ENCODE measurements at regions not wholly inside any gene's neighbourhood (a gene's known extent, or its start where the extent isn't known, plus 50 kb on each side); places are given as distances from the start of the nearest gene placed in this dataset.

GRCh38 chr7:131124867-131125266 lies 202.8 kb upstream of the MKLN1 start:
- Histone ChIP-seq H3K4me3 (ENCODE audit: low read depth in 1 of 5, low read length in 5 of 5) (no peak overlapping the region), H3K4me1 (ENCODE audit: control insufficient read depth in 5 of 5, insufficient read depth in 5 of 5, low read length in 5 of 5) (peaks cover 0 to 7% (median 7%) of the 10 kb centered on the region in 5 donors), H3K9me3 (ENCODE audit: control insufficient read depth in 5 of 5, low read length in 5 of 5) (no peaks in the 10 kb centered on the region), H3K27ac (ENCODE audit: low read depth, low read length) (no peak overlapping the region), H3K9ac (ENCODE audit: low read length in 5 of 5) (no peak overlapping the region), H3K27me3 (ENCODE audit: control insufficient read depth in 5 of 5, insufficient read depth in 4 of 5, low read length in 5 of 5) (no peaks in the 10 kb centered on the region), H3K36me3 (ENCODE audit: control insufficient read depth in 5 of 5, insufficient read depth in 5 of 5, low read length in 5 of 5) (no peaks in the 10 kb centered on the region)

GRCh38 chr7:131130324-131130723 lies 197.4 kb upstream of the MKLN1 start:
- Histone ChIP-seq H3K9me3 (ENCODE audit: control insufficient read depth in 5 of 5, low read length in 5 of 5) (no peaks in the 10 kb centered on the region), H3K9ac (ENCODE audit: low read length in 5 of 5) (no peak overlapping the region), H3K36me3 (ENCODE audit: control insufficient read depth in 5 of 5, insufficient read depth in 5 of 5, low read length in 5 of 5) (no peaks in the 10 kb centered on the region), H3K27ac (ENCODE audit: low read depth, low read length) (no peak overlapping the region), H3K4me3 (ENCODE audit: low read depth in 1 of 5, low read length in 5 of 5) (no peak overlapping the region), H3K4me1 (ENCODE audit: control insufficient read depth in 5 of 5, insufficient read depth in 5 of 5, low read length in 5 of 5) (peaks cover 0 to under 1% (median 0%) of the 10 kb centered on the region in 5 donors), H3K27me3 (ENCODE audit: control insufficient read depth in 5 of 5, insufficient read depth in 4 of 5, low read length in 5 of 5) (no peaks in the 10 kb centered on the region)

- no peaks in the 10 kb centered on the region for H3K27me3 ChIP-seq (ENCODE audit: control insufficient read depth in 5 of 5, insufficient read depth in 4 of 5, low read length in 5 of 5)
- H3K9me3 ChIP-seq (ENCODE audit: control insufficient read depth in 5 of 5, low read length in 5 of 5) = no peaks in the 10 kb centered on the region
- H3K9ac ChIP-seq (ENCODE audit: low read length in 5 of 5) = no peak overlapping the region
- H3K36me3 ChIP-seq (ENCODE audit: control insufficient read depth in 5 of 5, insufficient read depth in 5 of 5, low read length in 5 of 5) = no peaks in the 10 kb centered on the region
- H3K4me1 ChIP-seq (ENCODE audit: control insufficient read depth in 5 of 5, insufficient read depth in 5 of 5, low read length in 5 of 5) = no peaks in the 10 kb centered on the region
- no peak overlapping the region for H3K27ac ChIP-seq (ENCODE audit: low read depth, low read length)
- no peak overlapping the region for H3K4me3 ChIP-seq (ENCODE audit: low read depth in 1 of 5, low read length in 5 of 5)
These were observed 196.5 kb upstream of the MKLN1 start for GRCh38 chr7:131131012-131131745.

- no peak overlapping the region for H3K4me3 ChIP-seq (ENCODE audit: low read depth in 1 of 5, low read length in 5 of 5)
- H3K27ac ChIP-seq (ENCODE audit: low read depth, low read length) = no peak overlapping the region
- H3K4me1 ChIP-seq (ENCODE audit: control insufficient read depth in 5 of 5, insufficient read depth in 5 of 5, low read length in 5 of 5) = no peaks in the 10 kb centered on the region
- H3K9me3 ChIP-seq (ENCODE audit: control insufficient read depth in 5 of 5, low read length in 5 of 5) = no peaks in the 10 kb centered on the region
- H3K9ac ChIP-seq (ENCODE audit: low read length in 5 of 5) = no peak overlapping the region
- no peaks in the 10 kb centered on the region for H3K36me3 ChIP-seq (ENCODE audit: control insufficient read depth in 5 of 5, insufficient read depth in 5 of 5, low read length in 5 of 5)
- no peaks in the 10 kb centered on the region for H3K27me3 ChIP-seq (ENCODE audit: control insufficient read depth in 5 of 5, insufficient read depth in 4 of 5, low read length in 5 of 5)
These were observed 195.8 kb upstream of the MKLN1 start for GRCh38 chr7:131131746-131132431.

GRCh38 chr7:131139462-131139861 lies 188.2 kb upstream of the MKLN1 start:
- H3K27me3 ChIP-seq (ENCODE audit: control insufficient read depth in 5 of 5, insufficient read depth in 4 of 5, low read length in 5 of 5) = no peaks in the 10 kb centered on the region
- H3K9me3 ChIP-seq (ENCODE audit: control insufficient read depth in 5 of 5, low read length in 5 of 5) = peaks cover 0 to 3% (median 0%) of the 10 kb centered on the region in 5 donors
- no peak overlapping the region for H3K9ac ChIP-seq (ENCODE audit: low read length in 5 of 5)
- no peak overlapping the region for H3K4me3 ChIP-seq (ENCODE audit: low read depth in 1 of 5, low read length in 5 of 5)
- H3K4me1 ChIP-seq (ENCODE audit: control insufficient read depth in 5 of 5, insufficient read depth in 5 of 5, low read length in 5 of 5) = no peaks in the 10 kb centered on the region
- no peaks in the 10 kb centered on the region for H3K36me3 ChIP-seq (ENCODE audit: control insufficient read depth in 5 of 5, insufficient read depth in 5 of 5, low read length in 5 of 5)
- H3K27ac ChIP-seq (ENCODE audit: low read depth, low read length) = no peak overlapping the region

GRCh38 chr7:131141443-131141967 lies 186.2 kb upstream of the MKLN1 start:
- no peaks in the 10 kb centered on the region for H3K4me1 ChIP-seq (ENCODE audit: control insufficient read depth in 5 of 5, insufficient read depth in 5 of 5, low read length in 5 of 5)
- H3K4me3 ChIP-seq (ENCODE audit: low read depth in 1 of 5, low read length in 5 of 5) = no peak overlapping the region
- H3K9me3 ChIP-seq (ENCODE audit: control insufficient read depth in 5 of 5, low read length in 5 of 5) = peaks cover 0 to 3% (median 0%) of the 10 kb centered on the region in 5 donors
- no peak overlapping the region for H3K27ac ChIP-seq (ENCODE audit: low read depth, low read length)
- no peaks in the 10 kb centered on the region for H3K36me3 ChIP-seq (ENCODE audit: control insufficient read depth in 5 of 5, insufficient read depth in 5 of 5, low read length in 5 of 5)
- H3K9ac ChIP-seq (ENCODE audit: low read length in 5 of 5) = no peak overlapping the region
- H3K27me3 ChIP-seq (ENCODE audit: control insufficient read depth in 5 of 5, insufficient read depth in 4 of 5, low read length in 5 of 5) = no peaks in the 10 kb centered on the region

GRCh38 chr7:131143869-131144268 lies 183.8 kb upstream of the MKLN1 start:
- no peaks in the 10 kb centered on the region for H3K36me3 ChIP-seq (ENCODE audit: control insufficient read depth in 5 of 5, insufficient read depth in 5 of 5, low read length in 5 of 5)
- no peak overlapping the region for H3K9ac ChIP-seq (ENCODE audit: low read length in 5 of 5)
- no peaks in the 10 kb centered on the region for H3K4me1 ChIP-seq (ENCODE audit: control insufficient read depth in 5 of 5, insufficient read depth in 5 of 5, low read length in 5 of 5)
- H3K9me3 ChIP-seq (ENCODE audit: control insufficient read depth in 5 of 5, low read length in 5 of 5) = peaks cover 0 to 3% (median 0%) of the 10 kb centered on the region in 5 donors
- H3K27ac ChIP-seq (ENCODE audit: low read depth, low read length) = no peak overlapping the region
- H3K27me3 ChIP-seq (ENCODE audit: control insufficient read depth in 5 of 5, insufficient read depth in 4 of 5, low read length in 5 of 5) = no peaks in the 10 kb centered on the region
- H3K4me3 ChIP-seq (ENCODE audit: low read depth in 1 of 5, low read length in 5 of 5) = no peak overlapping the region

- Histone ChIP-seq H3K36me3 (ENCODE audit: control insufficient read depth in 5 of 5, insufficient read depth in 5 of 5, low read length in 5 of 5) (no peaks in the 10 kb centered on the region), H3K27ac (ENCODE audit: low read depth, low read length) (no peak overlapping the region), H3K4me1 (ENCODE audit: control insufficient read depth in 5 of 5, insufficient read depth in 5 of 5, low read length in 5 of 5) (no peaks in the 10 kb centered on the region), H3K27me3 (ENCODE audit: control insufficient read depth in 5 of 5, insufficient read depth in 4 of 5, low read length in 5 of 5) (no peaks in the 10 kb centered on the region), H3K9me3 (ENCODE audit: control insufficient read depth in 5 of 5, low read length in 5 of 5) (peaks cover 0 to 3% (median 0%) of the 10 kb centered on the region in 5 donors), H3K4me3 (ENCODE audit: low read depth in 1 of 5, low read length in 5 of 5) (no peak overlapping the region), H3K9ac (ENCODE audit: low read length in 5 of 5) (no peak overlapping the region)
These were observed 182.7 kb upstream of the MKLN1 start for GRCh38 chr7:131145026-131145425.

- Histone ChIP-seq H3K27ac (ENCODE audit: low read depth, low read length) (no peak overlapping the region), H3K9me3 (ENCODE audit: control insufficient read depth in 5 of 5, low read length in 5 of 5) (peaks cover 0 to 3% (median 0%) of the 10 kb centered on the region in 5 donors), H3K4me3 (ENCODE audit: low read depth in 1 of 5, low read length in 5 of 5) (no peak overlapping the region), H3K4me1 (ENCODE audit: control insufficient read depth in 5 of 5, insufficient read depth in 5 of 5, low read length in 5 of 5) (peaks cover 0 to 3% (median 0%) of the 10 kb centered on the region in 5 donors), H3K36me3 (ENCODE audit: control insufficient read depth in 5 of 5, insufficient read depth in 5 of 5, low read length in 5 of 5) (no peaks in the 10 kb centered on the region), H3K9ac (ENCODE audit: low read length in 5 of 5) (no peak overlapping the region), H3K27me3 (ENCODE audit: control insufficient read depth in 5 of 5, insufficient read depth in 4 of 5, low read length in 5 of 5) (no peaks in the 10 kb centered on the region)
These were observed 181.9 kb upstream of the MKLN1 start for GRCh38 chr7:131145770-131146169.

- Histone ChIP-seq H3K36me3 (ENCODE audit: control insufficient read depth in 5 of 5, insufficient read depth in 5 of 5, low read length in 5 of 5) (no peaks in the 10 kb centered on the region), H3K9ac (ENCODE audit: low read length in 5 of 5) (no peak overlapping the region), H3K4me3 (ENCODE audit: low read depth in 1 of 5, low read length in 5 of 5) (no peak overlapping the region), H3K27me3 (ENCODE audit: control insufficient read depth in 5 of 5, insufficient read depth in 4 of 5, low read length in 5 of 5) (no peaks in the 10 kb centered on the region), H3K27ac (ENCODE audit: low read depth, low read length) (no peak overlapping the region), H3K4me1 (ENCODE audit: control insufficient read depth in 5 of 5, insufficient read depth in 5 of 5, low read length in 5 of 5) (peaks cover 0 to 10% (median 0%) of the 10 kb centered on the region in 5 donors), H3K9me3 (ENCODE audit: control insufficient read depth in 5 of 5, low read length in 5 of 5) (no peaks in the 10 kb centered on the region)
These were observed 180.1 kb upstream of the MKLN1 start for GRCh38 chr7:131147604-131148003.
